ENCODE measurements at regions not wholly inside any gene's neighbourhood (a gene's known extent, or its start where the extent isn't known, plus 50 kb on each side); places are given as distances from the start of the nearest gene placed in this dataset.

DNA sequence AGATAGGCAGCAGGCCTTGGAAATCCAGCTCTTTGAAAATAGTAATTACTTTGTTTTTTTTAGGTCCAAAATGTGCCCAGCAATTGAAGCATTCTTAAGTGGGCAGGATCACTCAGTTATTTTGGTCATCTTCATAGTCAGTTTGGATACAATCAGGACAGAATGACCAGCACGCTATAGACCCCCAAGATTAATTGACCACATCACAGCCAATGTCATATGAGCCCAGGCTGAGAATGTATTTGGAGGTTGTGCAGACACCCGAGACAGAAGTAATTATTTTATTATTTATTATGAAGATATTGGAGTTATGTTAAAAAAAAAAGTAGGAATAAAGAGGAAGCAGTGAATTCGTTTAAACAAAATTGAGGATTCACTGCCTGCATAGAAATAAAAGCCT is 93.3 kb upstream of the PFKP start:
- Histone ChIP-seq H2AFZ (ENCODE audit: low read length) (no peak overlapping the region), H3K4me2 (ENCODE audit: insufficient read depth, low read length) (no peak overlapping the region), H3K4me1 (ENCODE audit: insufficient read depth, low read length) (peaks cover 3% of the 10 kb centered on the region), H3K36me3 (ENCODE audit: insufficient read depth, low read length) (no peaks in the 10 kb centered on the region), H3K79me2 (ENCODE audit: insufficient read depth, low read length) (no peaks in the 10 kb centered on the region), H3K4me3 (ENCODE audit: insufficient read depth, low read length) (no peak overlapping the region), H3K27ac (ENCODE audit: low read depth, low read length) (no peak overlapping the region), H4K20me1 (ENCODE audit: insufficient read depth, low read length) (no peaks in the 10 kb centered on the region), H3K27me3 (ENCODE audit: insufficient read depth, low read length) (no peaks in the 10 kb centered on the region), H3K9me3 (ENCODE audit: low read depth, low read length) (no peaks in the 10 kb centered on the region)
- TF ChIP-seq, protein P1, sequence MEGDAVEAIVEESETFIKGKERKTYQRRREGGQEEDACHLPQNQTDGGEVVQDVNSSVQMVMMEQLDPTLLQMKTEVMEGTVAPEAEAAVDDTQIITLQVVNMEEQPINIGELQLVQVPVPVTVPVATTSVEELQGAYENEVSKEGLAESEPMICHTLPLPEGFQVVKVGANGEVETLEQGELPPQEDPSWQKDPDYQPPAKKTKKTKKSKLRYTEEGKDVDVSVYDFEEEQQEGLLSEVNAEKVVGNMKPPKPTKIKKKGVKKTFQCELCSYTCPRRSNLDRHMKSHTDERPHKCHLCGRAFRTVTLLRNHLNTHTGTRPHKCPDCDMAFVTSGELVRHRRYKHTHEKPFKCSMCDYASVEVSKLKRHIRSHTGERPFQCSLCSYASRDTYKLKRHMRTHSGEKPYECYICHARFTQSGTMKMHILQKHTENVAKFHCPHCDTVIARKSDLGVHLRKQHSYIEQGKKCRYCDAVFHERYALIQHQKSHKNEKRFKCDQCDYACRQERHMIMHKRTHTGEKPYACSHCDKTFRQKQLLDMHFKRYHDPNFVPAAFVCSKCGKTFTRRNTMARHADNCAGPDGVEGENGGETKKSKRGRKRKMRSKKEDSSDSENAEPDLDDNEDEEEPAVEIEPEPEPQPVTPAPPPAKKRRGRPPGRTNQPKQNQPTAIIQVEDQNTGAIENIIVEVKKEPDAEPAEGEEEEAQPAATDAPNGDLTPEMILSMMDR (IDR thresholded peaks at IDR 0.05; ENCODE audit: extremely low read depth, low read depth, low read length), result no peak
- no peak for DNase-seq (ENCODE audit: insufficient read length, low spot score, missing footprints)

DNA sequence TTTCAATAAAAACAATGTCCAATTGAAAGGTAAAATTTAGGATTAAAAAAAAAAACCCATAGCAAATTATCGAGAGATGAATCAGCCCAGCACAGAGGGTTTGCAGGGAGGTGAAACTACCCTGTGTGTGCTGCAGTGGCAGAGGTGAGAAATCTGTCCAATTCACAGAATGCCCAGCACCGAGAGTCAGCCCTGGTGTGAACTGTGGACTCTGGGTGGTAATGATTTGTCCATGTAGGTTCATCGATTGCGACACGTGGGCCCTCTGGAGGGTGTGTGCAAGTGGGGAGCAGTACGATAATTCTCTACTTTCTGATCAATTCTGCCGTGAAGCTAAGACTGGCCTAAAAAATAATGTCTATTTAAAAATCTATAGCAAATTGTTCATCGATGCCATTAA is 94.5 kb upstream of the PFKP start:
- Histone ChIP-seq H2AFZ (ENCODE audit: low read length) (no peak overlapping the region), H3K4me3 (ENCODE audit: insufficient read depth, low read length) (no peak overlapping the region), H3K27ac (ENCODE audit: low read depth, low read length) (no peak overlapping the region), H3K27me3 (ENCODE audit: insufficient read depth, low read length) (no peaks in the 10 kb centered on the region), H4K20me1 (ENCODE audit: insufficient read depth, low read length) (no peaks in the 10 kb centered on the region), H3K4me2 (ENCODE audit: insufficient read depth, low read length) (no peak overlapping the region), H3K4me1 (ENCODE audit: insufficient read depth, low read length) (peaks cover 11% of the 10 kb centered on the region), H3K36me3 (ENCODE audit: insufficient read depth, low read length) (no peaks in the 10 kb centered on the region), H3K9me3 (ENCODE audit: low read depth, low read length) (no peaks in the 10 kb centered on the region), H3K79me2 (ENCODE audit: insufficient read depth, low read length) (no peaks in the 10 kb centered on the region)
- TF ChIP-seq, protein P1 (IDR thresholded peaks at IDR 0.05; ENCODE audit: extremely low read depth, low read depth, low read length), result no peak
- no peak for DNase-seq (ENCODE audit: insufficient read length, low spot score, missing footprints)

DNA sequence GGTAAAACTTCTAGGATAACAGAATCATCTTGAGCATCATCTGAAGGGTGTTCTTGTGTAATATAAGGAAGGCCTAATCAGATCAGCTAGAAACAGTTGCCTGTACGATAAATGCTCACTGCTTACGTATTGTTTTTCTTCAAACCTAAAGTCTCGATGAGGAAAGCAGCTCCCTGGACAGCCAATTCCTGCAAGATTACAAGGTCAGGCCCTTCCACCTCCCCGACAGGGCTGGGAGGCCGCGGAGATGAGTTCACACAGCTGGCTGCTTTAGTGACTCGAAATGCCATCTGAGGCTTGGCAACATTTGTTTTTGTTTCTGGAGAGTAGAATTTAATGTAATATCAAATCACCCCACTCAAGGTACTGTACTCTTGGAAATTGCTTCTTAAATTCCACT is 95.1 kb upstream of the PFKP start:
- Histone ChIP-seq H2AFZ (ENCODE audit: low read length) (no peak overlapping the region), H3K4me2 (ENCODE audit: insufficient read depth, low read length) (no peak overlapping the region), H3K79me2 (ENCODE audit: insufficient read depth, low read length) (no peaks in the 10 kb centered on the region), H3K27me3 (ENCODE audit: insufficient read depth, low read length) (no peaks in the 10 kb centered on the region), H3K4me3 (ENCODE audit: insufficient read depth, low read length) (no peak overlapping the region), H3K9me3 (ENCODE audit: low read depth, low read length) (no peaks in the 10 kb centered on the region), H3K4me1 (ENCODE audit: insufficient read depth, low read length) (peaks cover 11% of the 10 kb centered on the region), H3K36me3 (ENCODE audit: insufficient read depth, low read length) (no peaks in the 10 kb centered on the region), H4K20me1 (ENCODE audit: insufficient read depth, low read length) (no peaks in the 10 kb centered on the region), H3K27ac (ENCODE audit: low read depth, low read length) (no peak overlapping the region)
- no peak for DNase-seq (ENCODE audit: insufficient read length, low spot score, missing footprints)
- TF ChIP-seq, protein P1 (IDR thresholded peaks at IDR 0.05; ENCODE audit: extremely low read depth, low read depth, low read length), result no peak

DNA sequence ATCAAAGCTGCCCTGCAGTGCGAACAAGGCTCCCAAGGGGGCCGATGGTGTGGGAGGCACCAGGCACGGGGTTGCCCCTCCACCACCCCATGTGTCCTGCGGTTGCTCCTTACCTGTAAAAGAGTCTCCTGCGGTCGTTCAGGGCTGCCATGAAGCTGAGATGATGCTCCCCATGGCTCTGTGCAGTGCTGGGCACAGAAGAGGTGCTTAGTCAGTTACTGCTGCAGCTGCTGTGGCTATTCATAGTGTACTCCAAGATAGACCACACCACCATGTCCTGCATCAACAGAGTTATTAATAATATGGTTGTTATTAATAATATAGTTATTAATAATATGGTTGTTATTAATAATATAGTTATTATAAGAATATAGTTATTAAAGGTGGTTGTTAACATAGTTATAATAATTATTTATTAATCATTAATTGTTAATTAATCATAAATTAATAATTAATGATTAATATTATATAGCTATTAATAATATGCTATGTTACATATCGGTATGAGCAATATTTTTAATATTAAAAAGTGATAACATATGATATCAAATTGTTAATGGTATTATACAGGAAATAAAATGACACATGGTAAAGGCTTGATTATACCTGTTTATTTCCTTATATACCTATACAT is 97.0 kb upstream of the PFKP start:
- Histone ChIP-seq H2AFZ (ENCODE audit: low read length) (no peak overlapping the region), H3K9me3 (ENCODE audit: low read depth, low read length) (no peaks in the 10 kb centered on the region), H3K79me2 (ENCODE audit: insufficient read depth, low read length) (no peaks in the 10 kb centered on the region), H4K20me1 (ENCODE audit: insufficient read depth, low read length) (no peaks in the 10 kb centered on the region), H3K27ac (ENCODE audit: low read depth, low read length) (no peak overlapping the region), H3K4me1 (ENCODE audit: insufficient read depth, low read length) (peaks cover 11% of the 10 kb centered on the region), H3K4me2 (ENCODE audit: insufficient read depth, low read length) (no peak overlapping the region), H3K4me3 (ENCODE audit: insufficient read depth, low read length) (no peak overlapping the region), H3K36me3 (ENCODE audit: insufficient read depth, low read length) (no peaks in the 10 kb centered on the region), H3K27me3 (ENCODE audit: insufficient read depth, low read length) (peaks cover 7% of the 10 kb centered on the region)
- TF ChIP-seq, protein P1 (IDR thresholded peaks at IDR 0.05; ENCODE audit: extremely low read depth, low read depth, low read length), result no peak
- no peak for DNase-seq (ENCODE audit: insufficient read length, low spot score, missing footprints)

All from osteoblast (primary cell).